ENCODE measurements at regions not wholly inside any gene's neighbourhood (a gene's known extent, or its start where the extent isn't known, plus 50 kb on each side); places are given as distances from the start of the nearest gene placed in this dataset.

DNA sequence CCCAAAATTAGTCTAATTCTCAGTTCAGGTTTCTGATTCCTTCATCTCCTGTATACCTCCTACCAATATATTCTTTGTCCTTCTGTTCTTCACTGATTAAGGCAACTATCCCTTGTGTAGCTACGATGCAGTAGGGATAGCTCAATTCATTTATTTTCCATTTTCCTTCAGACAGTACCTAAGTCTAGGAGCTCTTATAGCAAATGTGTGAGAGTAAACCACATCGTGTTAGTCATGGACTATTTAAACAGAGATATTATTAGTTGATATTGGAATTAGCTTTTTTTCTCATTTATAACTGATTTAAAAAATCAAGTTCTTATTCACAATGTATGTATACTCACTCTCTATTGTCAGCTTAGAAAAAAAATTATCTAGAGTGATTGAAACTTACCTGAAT, 900.0 kb downstream of the JRKL start:
- H3K27ac Mint-ChIP-seq, result no peak overlapping the region
- H3K36me3 Mint-ChIP-seq (ENCODE audit: low read depth), result no peaks in the 10 kb centered on the region
- H3K4me3 Mint-ChIP-seq, result no peak overlapping the region
- H3K4me1 Mint-ChIP-seq (ENCODE audit: low read depth), result no peaks in the 10 kb centered on the region
- H3K9me3 Mint-ChIP-seq, result peaks cover 16% of the 10 kb centered on the region
- H3K27me3 Mint-ChIP-seq, result no peaks in the 10 kb centered on the region

DNA sequence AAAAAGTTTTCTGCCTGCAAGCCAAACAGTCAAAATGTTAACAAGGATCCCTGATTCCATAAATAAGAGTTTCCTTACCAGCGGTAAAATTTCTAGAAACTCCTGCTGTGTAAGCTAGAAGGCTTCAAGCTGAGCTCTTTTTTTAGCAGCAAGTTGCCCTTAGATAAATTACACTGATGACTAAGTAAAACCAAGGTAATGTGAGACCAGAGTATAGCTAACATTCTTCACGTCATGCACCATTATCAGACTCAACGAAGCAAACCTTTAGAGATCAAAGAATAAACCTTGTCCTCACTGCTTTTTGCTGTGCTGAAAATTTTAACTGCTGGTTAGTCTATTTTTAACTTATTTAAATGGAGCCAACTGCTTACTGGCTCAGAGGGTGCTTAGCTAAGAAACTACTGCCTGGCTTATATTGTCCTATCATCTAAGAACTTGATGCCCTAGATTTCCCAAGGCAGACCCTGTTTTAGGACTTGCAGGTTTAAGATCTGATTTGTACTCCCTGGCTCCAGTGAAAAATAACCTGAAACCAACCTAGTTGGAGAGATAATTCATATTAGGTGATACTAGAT, 900.7 kb downstream of the JRKL start:
- Mint-ChIP-seq H3K4me3 (no peak overlapping the region), H3K4me1 (ENCODE audit: low read depth) (no peaks in the 10 kb centered on the region), H3K9me3 (peaks cover 20% of the 10 kb centered on the region), H3K27me3 (no peaks in the 10 kb centered on the region), H3K27ac (no peak overlapping the region), H3K36me3 (ENCODE audit: low read depth) (no peaks in the 10 kb centered on the region)

- Mint-ChIP-seq H3K4me1 (ENCODE audit: low read depth) (no peaks in the 10 kb centered on the region), H3K9me3 (peaks cover 11% of the 10 kb centered on the region), H3K36me3 (ENCODE audit: low read depth) (no peaks in the 10 kb centered on the region), H3K4me3 (no peak overlapping the region), H3K27ac (no peak overlapping the region), H3K27me3 (no peaks in the 10 kb centered on the region)
Measured at GRCh38 chr11:97296301-97296700, 906.5 kb downstream of the JRKL start.

GRCh38 chr11:97309291-97309690, 919.5 kb downstream of the JRKL start:
- Mint-ChIP-seq H3K36me3 (ENCODE audit: low read depth) (no peaks in the 10 kb centered on the region), H3K9me3 (peaks cover 14% of the 10 kb centered on the region), H3K27me3 (no peaks in the 10 kb centered on the region), H3K4me3 (no peak overlapping the region), H3K27ac (no peak overlapping the region), H3K4me1 (ENCODE audit: low read depth) (no peaks in the 10 kb centered on the region)

DNA sequence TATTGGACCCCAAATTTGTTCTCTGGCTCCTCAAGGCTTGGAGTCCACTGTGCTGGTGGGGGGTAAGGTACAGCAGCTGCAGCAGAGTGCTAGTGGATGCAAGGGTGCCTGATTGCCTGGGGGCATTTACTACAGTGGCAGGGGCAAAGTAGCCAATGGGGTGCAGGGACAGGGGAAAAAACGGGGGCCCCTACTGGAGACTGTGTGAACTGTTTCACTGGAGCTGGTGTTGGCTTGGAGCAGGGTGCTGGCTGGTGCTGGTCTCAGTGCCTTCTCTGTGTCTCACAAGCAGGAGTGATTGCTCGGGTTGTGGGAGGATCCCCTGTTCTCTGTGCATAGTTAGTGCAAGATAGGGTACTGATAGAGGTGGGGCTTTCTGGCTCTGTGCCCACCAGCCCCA, 935.9 kb downstream of the JRKL start:
- peaks cover 35% of the 10 kb centered on the region for H3K9me3 Mint-ChIP-seq
- no peaks in the 10 kb centered on the region for H3K4me1 Mint-ChIP-seq (ENCODE audit: low read depth)
- H3K27me3 Mint-ChIP-seq, result no peaks in the 10 kb centered on the region

GRCh38 chr11:97332271-97332670, 942.5 kb downstream of the JRKL start:
- Mint-ChIP-seq H3K4me3 (no peak overlapping the region), H3K27me3 (no peaks in the 10 kb centered on the region), H3K36me3 (ENCODE audit: low read depth) (no peaks in the 10 kb centered on the region), H3K9me3 (peaks cover 9% of the 10 kb centered on the region), H3K27ac (no peak overlapping the region), H3K4me1 (ENCODE audit: low read depth) (no peaks in the 10 kb centered on the region)

More for the DNA sequence above, 935.9 kb downstream of the JRKL start:
- Mint-ChIP-seq H3K27ac (no peak overlapping the region), H3K4me3 (no peak overlapping the region), H3K36me3 (ENCODE audit: low read depth) (no peaks in the 10 kb centered on the region)

DNA sequence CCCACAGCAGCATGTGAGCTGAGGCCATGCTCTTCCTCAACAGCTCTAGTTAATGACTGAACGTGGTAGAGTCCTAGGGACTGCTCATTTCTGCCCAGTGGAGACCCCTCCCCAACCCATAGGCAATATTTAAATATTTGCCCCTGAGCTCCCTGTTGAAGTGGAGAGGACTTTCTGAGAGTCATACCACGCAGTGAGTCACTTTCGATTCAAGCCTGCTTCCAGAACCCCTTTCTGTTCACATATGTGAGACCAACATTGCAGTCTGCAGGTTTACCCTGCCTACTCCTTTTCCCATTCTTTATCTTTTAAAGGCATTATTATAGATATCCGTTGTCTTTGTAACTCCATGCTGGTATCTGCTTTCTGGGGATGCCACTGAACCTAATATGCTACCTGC, 946.3 kb downstream of the JRKL start:
- no peaks in the 10 kb centered on the region for H3K4me1 Mint-ChIP-seq (ENCODE audit: low read depth)
- H3K36me3 Mint-ChIP-seq (ENCODE audit: low read depth), result no peaks in the 10 kb centered on the region
- no peak overlapping the region for H3K27ac Mint-ChIP-seq
- H3K9me3 Mint-ChIP-seq, result peaks cover 9% of the 10 kb centered on the region
- no peak overlapping the region for H3K4me3 Mint-ChIP-seq
- H3K27me3 Mint-ChIP-seq, result no peaks in the 10 kb centered on the region

DNA sequence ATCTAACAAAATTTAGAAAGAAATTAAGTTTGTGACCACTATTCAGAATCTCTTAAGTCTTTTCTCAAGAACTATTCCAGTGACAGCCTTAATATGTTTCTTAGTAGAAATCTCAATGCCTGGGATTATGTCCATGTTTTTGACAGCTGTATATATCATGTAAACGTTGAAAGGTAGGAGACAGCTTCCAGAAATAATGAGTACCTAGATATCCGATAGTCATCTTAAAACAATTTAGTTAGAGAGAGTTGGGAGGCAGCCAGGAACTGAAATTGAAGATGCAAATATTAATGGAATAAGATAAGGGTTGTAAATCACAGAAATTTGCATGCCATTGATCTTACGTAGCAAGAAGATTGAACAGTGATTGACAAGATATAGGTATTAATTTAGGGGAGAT, 955.2 kb downstream of the JRKL start:
- H3K4me3 Mint-ChIP-seq, result no peak overlapping the region
- H3K9me3 Mint-ChIP-seq, result peaks cover 9% of the 10 kb centered on the region
- H3K4me1 Mint-ChIP-seq (ENCODE audit: low read depth), result no peaks in the 10 kb centered on the region
- no peak overlapping the region for H3K27ac Mint-ChIP-seq
- no peaks in the 10 kb centered on the region for H3K27me3 Mint-ChIP-seq
- no peaks in the 10 kb centered on the region for H3K36me3 Mint-ChIP-seq (ENCODE audit: low read depth)

DNA sequence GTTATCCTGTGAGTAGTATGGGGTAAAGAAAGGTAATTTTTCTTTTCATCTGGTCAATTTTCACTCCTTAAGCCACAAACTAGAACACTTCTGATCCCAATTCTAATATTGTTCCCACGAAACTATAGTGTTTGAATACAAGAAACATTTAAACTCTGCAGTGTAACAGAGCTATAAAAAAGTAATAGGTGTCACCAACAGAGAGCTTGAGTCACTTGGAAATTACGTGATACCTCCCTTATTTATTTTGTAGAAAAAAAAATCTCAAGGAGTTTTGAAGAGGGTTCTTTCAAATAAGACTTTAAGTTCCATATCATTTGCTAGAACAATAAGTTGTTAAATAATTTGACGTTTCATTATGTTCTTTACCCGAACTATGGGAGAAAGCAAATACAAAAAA, 959.4 kb downstream of the JRKL start:
- H3K36me3 Mint-ChIP-seq (ENCODE audit: low read depth), result no peaks in the 10 kb centered on the region
- H3K9me3 Mint-ChIP-seq, result peaks cover 9% of the 10 kb centered on the region
- no peak overlapping the region for H3K27ac Mint-ChIP-seq
- no peaks in the 10 kb centered on the region for H3K4me1 Mint-ChIP-seq (ENCODE audit: low read depth)
- H3K27me3 Mint-ChIP-seq, result no peaks in the 10 kb centered on the region
- H3K4me3 Mint-ChIP-seq, result no peak overlapping the region

DNA sequence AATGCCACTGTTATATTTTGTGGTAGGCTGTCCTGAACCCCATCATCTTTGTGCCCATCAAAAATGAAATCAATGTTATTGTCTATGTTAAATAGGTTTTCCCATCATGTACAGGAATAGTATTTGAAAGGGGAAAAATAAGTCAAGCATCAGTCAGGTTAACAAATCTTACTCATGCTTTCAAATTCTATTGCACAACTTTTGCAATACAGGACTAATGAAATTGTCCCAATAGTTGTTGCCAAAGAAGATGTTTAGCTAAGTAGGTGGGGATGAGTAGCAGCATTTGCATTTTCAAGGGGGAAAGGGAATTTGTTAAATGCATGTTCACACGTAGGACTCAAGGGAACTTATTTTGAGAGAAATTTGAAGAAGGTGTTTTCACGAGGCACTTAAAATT, 962.1 kb downstream of the JRKL start:
- no peaks in the 10 kb centered on the region for H3K27me3 Mint-ChIP-seq
- no peaks in the 10 kb centered on the region for H3K4me1 Mint-ChIP-seq (ENCODE audit: low read depth)
- no peak overlapping the region for H3K4me3 Mint-ChIP-seq
- no peaks in the 10 kb centered on the region for H3K36me3 Mint-ChIP-seq (ENCODE audit: low read depth)
- no peak overlapping the region for H3K27ac Mint-ChIP-seq
- no peaks in the 10 kb centered on the region for H3K9me3 Mint-ChIP-seq

GRCh38 chr11:97354026-97354425, 964.2 kb downstream of the JRKL start:
- Mint-ChIP-seq H3K9me3 (no peaks in the 10 kb centered on the region), H3K4me1 (ENCODE audit: low read depth) (no peaks in the 10 kb centered on the region), H3K36me3 (ENCODE audit: low read depth) (no peaks in the 10 kb centered on the region), H3K27me3 (no peaks in the 10 kb centered on the region), H3K4me3 (no peak overlapping the region), H3K27ac (no peak overlapping the region)

DNA sequence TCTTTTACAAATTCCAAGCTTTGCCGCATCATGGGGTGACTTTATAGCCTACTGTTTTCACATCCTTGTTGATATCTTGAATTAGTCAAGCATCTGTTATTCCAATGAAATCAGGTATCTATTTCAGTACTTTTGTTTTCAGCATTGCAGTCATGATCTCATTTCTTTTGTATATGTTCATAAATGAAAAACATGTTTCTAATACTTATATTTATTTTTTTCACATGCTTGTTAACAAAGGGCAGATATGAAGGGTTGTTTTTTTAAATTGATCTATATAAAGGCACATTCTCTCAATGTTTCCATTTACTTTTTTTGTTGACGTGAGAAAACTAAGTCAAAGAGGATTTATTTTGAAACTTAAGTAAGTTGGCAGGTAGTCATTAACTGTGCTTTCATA, 964.8 kb downstream of the JRKL start:
- Mint-ChIP-seq H3K9me3 (no peaks in the 10 kb centered on the region), H3K4me3 (no peak overlapping the region), H3K36me3 (ENCODE audit: low read depth) (no peaks in the 10 kb centered on the region), H3K27ac (no peak overlapping the region), H3K27me3 (no peaks in the 10 kb centered on the region), H3K4me1 (ENCODE audit: low read depth) (no peaks in the 10 kb centered on the region)

GRCh38 chr11:97355230-97355629, 965.4 kb downstream of the JRKL start:
- H3K27ac Mint-ChIP-seq, result no peak overlapping the region
- no peak overlapping the region for H3K4me3 Mint-ChIP-seq
- H3K36me3 Mint-ChIP-seq (ENCODE audit: low read depth), result no peaks in the 10 kb centered on the region
- H3K4me1 Mint-ChIP-seq (ENCODE audit: low read depth), result no peaks in the 10 kb centered on the region
- no peaks in the 10 kb centered on the region for H3K9me3 Mint-ChIP-seq
- no peaks in the 10 kb centered on the region for H3K27me3 Mint-ChIP-seq

DNA sequence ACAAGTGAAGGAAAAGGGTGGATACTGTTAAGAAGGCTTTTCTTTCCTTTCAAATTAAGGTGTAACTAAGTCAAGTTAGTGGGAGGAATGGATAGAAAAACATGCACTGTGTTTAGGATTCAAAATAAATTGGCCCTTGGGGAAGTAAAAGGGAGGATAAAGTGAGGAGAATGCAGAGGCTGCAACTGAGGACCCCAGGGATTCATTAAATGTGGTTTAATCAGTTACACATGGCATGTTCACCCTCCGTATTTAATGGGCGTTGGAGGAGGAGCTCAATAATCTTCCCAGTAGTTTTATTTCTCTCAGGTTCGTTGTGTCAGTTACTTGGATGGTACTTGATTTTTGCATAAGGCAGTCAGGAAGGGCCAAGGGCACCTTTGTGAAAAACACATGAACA, 966.3 kb downstream of the JRKL start:
- Mint-ChIP-seq H3K27me3 (no peaks in the 10 kb centered on the region), H3K4me1 (ENCODE audit: low read depth) (no peaks in the 10 kb centered on the region), H3K36me3 (ENCODE audit: low read depth) (no peaks in the 10 kb centered on the region)

GRCh38 chr11:97359016-97359415, 969.2 kb downstream of the JRKL start:
- Mint-ChIP-seq H3K4me3 (no peak overlapping the region), H3K9me3 (no peaks in the 10 kb centered on the region), H3K27ac (no peak overlapping the region), H3K27me3 (no peaks in the 10 kb centered on the region), H3K36me3 (ENCODE audit: low read depth) (no peaks in the 10 kb centered on the region), H3K4me1 (ENCODE audit: low read depth) (no peaks in the 10 kb centered on the region)

More for the DNA sequence above, 966.3 kb downstream of the JRKL start:
- Mint-ChIP-seq H3K4me3 (no peak overlapping the region), H3K27ac (no peak overlapping the region), H3K9me3 (no peaks in the 10 kb centered on the region)

DNA sequence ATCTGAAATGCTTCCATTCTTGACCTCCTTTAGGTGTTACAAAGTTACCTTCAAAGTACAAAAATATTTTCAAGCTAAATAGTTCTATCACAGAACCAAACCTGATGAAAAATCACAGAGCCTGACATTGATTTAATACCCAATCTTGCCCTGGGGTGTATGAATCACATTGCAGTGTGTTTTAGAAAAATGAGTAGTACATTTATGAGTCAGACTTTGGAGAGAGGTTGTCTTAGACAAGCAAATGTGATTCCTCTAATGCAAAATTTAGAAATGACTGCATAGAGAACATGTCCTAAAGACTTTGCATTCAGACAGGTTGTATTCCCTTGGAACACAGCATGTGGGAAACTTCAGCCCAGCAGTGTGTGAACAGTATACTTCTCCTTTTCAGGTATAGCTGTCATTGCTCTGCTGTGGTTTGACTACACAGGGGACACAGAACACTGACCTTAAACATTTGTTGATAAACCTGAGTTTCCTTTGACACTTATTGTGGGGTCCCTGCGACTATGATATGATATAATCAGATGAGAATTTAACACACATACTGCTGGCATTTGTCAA, 972.1 kb downstream of the JRKL start:
- H3K36me3 Mint-ChIP-seq (ENCODE audit: low read depth), result no peaks in the 10 kb centered on the region
- H3K4me1 Mint-ChIP-seq (ENCODE audit: low read depth), result no peaks in the 10 kb centered on the region
- H3K27ac Mint-ChIP-seq, result no peak overlapping the region
- no peaks in the 10 kb centered on the region for H3K27me3 Mint-ChIP-seq
- no peak overlapping the region for H3K4me3 Mint-ChIP-seq
- peaks cover 4% of the 10 kb centered on the region for H3K9me3 Mint-ChIP-seq
